22Rv1 (cell line): ENCODE measurements at regions not wholly inside any gene's neighbourhood (a gene's known extent, or its start where the extent isn't known, plus 50 kb on each side); places are given as distances from the start of the nearest gene placed in this dataset.

Experiments used
- H3K27ac ChIP-seq: fragments of 450-650 bp; 2 replicates; pipeline ENCODE4 v1.5.1; 2017
- CTCF ChIP-seq: fragments of 450-650 bp; IDR thresholded peaks from 2 replicates; pipeline ENCODE4 v1.5.1; 2017; ENCODE audit warnings: mild to moderate bottlenecking
- ZFX ChIP-seq: fragments of 450-650 bp; IDR thresholded peaks from 2 replicates; pipeline ENCODE4 v1.6.1; 2017; ENCODE audit warnings: antibody characterized with exemption, borderline replicate concordance

GRCh38 chr10:4121502-4122380 lies 336.7 kb upstream of the KLF6 start:
- H3K27ac ChIP-seq = no peak overlapping the region
- TF ChIP-seq ZFX (no peak), CTCF (no peak)

- no peak for TF ChIP-seq ZFX
- TF ChIP-seq CTCF = no peak
- no peak overlapping the region for H3K27ac ChIP-seq
Observed at GRCh38 chr10:4120096-4120853, 335.3 kb upstream of the KLF6 start.

GRCh38 chr10:4119107-4119506 lies 334.1 kb upstream of the KLF6 start:
- TF ChIP-seq CTCF (no peak), ZFX (no peak)
- no peak overlapping the region for H3K27ac ChIP-seq

GRCh38 chr10:4117604-4118003 lies 332.6 kb upstream of the KLF6 start:
- TF ChIP-seq ZFX = no peak
- H3K27ac ChIP-seq = no peak overlapping the region

GRCh38 chr10:4111643-4112042 lies 326.6 kb upstream of the KLF6 start:
- no peak overlapping the region for H3K27ac ChIP-seq
- TF ChIP-seq ZFX = no peak
- no peak for TF ChIP-seq CTCF

- no peak overlapping the region for H3K27ac ChIP-seq
- TF ChIP-seq CTCF (no peak), ZFX (no peak)
Observed at GRCh38 chr10:4109469-4109868, 324.5 kb upstream of the KLF6 start.

GRCh38 chr10:4108693-4109092 lies 323.7 kb upstream of the KLF6 start:
- TF ChIP-seq CTCF = no peak
- no peak for TF ChIP-seq ZFX
- H3K27ac ChIP-seq = no peak overlapping the region
